LNCaP clone FGC (cell line): ENCODE measurements at regions not wholly inside any gene's neighbourhood (a gene's known extent, or its start where the extent isn't known, plus 50 kb on each side); places are given as distances from the start of the nearest gene placed in this dataset.
A peak's percentile ranks its signal among the peaks of the same experiment; 100 is the strongest.
"Not testable (repeated sequence)": the region's sequence is repeated elsewhere in the genome, so short reads cannot be mapped to it uniquely, and the experiment has no call there.

ENCODE experiments used
- DNase-seq: peaks from one replicate; pipeline ENCODE4 v3.0.0-alpha.2; 2011; ENCODE audit warnings: low read depth
- H3K4me3 ChIP-seq: 2 replicates; pipeline ENCODE4 v1.5.1; 2011; ENCODE audit warnings: mild to moderate bottlenecking, low read depth, low read length, control low read depth
- TF ChIP-seq, protein P1 (sequence below): IDR thresholded peaks from 2 replicates; pipeline ENCODE4 v1.5.1; 2012; ENCODE audit warnings: mild to moderate bottlenecking; ENCODE audit not compliant: control insufficient read depth, insufficient read depth; ENCODE audit errors: extremely low read depth

DNA sequence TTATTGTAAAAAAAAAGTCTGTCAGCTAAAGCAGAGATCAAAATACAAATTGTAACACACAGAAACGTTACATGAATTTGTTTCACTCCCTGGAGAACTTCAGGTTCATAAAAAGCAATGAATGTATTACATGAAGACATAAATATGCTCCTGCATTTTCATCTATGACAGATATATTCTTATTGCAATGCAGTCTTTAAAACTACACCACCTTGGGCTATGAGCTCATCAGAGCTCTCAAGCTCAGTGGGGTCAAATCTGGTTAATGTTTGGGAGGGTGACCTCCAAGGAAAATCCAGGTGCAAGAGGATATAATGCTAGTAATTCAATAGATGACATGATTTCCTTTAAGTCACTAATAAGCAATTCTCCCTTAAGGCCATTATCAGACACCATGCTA is 606.8 kb downstream of the EPHA3 start:
- TF ChIP-seq, protein P1, sequence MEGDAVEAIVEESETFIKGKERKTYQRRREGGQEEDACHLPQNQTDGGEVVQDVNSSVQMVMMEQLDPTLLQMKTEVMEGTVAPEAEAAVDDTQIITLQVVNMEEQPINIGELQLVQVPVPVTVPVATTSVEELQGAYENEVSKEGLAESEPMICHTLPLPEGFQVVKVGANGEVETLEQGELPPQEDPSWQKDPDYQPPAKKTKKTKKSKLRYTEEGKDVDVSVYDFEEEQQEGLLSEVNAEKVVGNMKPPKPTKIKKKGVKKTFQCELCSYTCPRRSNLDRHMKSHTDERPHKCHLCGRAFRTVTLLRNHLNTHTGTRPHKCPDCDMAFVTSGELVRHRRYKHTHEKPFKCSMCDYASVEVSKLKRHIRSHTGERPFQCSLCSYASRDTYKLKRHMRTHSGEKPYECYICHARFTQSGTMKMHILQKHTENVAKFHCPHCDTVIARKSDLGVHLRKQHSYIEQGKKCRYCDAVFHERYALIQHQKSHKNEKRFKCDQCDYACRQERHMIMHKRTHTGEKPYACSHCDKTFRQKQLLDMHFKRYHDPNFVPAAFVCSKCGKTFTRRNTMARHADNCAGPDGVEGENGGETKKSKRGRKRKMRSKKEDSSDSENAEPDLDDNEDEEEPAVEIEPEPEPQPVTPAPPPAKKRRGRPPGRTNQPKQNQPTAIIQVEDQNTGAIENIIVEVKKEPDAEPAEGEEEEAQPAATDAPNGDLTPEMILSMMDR = no peak
- H3K4me3 ChIP-seq = no peak overlapping the region
- no peak for DNase-seq

DNA sequence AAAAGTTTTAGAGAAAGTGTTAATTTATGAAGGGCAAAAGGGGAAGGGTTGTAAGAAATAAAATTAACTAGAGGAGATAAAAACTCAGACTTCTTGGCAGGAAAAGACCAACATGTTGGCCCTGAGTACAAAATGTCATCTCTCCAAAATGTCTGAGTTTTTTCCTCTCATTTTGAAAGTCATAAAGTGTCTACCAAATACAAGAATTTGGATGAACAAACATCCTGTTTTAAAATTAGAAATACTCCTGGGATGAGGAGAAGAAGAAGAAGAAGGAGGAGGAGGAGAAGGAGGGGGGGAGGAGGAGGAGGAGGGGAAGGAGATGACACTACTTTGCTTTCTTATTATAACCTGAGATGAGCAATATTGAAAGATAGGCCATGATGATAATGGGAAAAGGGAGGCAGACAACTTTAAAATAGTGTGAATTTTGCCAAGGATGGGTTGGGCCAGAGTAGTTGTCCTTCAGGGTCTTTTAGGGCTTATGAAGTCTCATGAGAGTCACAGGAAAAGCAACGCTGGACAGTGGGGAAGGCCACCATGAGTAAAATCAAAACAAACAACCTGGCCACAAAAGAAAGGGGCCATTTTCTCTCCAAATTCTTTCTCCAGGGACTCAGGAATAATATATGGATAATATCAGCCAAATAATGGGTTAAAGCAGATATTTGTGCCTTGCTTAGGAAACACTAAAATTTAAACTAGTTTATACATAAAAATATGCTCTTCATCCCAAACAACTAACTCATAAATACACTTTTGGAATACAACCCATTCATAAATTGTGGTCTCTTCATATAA is 632.9 kb downstream of the EPHA3 start:
- TF ChIP-seq, protein P1 = no peak
- H3K4me3 ChIP-seq = no peak overlapping the region
- DNase-seq = no peak

DNA sequence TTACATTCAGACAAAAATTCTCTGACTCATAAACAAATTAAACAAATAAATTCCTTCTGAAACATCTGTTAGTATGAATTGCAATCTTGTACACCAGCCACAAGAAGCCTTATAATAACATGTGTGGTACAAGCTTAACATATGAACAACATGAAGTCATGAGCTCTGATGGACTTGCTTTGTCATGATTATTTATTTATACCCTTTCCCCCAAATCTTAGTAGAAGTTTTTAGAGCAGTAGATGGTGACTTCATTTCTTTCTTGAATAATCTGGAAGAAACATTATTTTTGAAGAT is 633.4 kb downstream of the EPHA3 start:
- TF ChIP-seq, protein P1 = no peak
- H3K4me3 ChIP-seq = no peak overlapping the region
- DNase-seq = no peak

DNA sequence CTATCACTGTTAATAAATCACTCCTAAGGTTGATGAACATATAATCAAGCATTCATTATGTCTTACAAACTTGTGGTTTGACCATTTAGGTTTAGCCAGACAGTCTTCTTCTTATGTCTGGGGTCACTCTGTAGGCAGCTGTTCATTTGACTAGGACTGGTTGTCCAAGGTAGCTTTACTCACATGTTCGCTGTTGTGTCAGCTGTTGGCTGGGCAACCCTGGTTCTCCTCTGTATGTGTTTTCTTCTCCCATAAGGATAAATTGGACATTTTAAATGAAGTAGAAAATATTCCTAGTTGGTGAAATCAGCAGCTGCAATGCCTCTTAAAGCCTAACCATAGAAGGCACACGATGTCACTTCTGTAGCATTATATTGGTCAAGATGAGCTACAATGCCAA is 635.1 kb downstream of the EPHA3 start:
- DNase-seq = no peak
- TF ChIP-seq, protein P1 = no peak
- H3K4me3 ChIP-seq = no peak overlapping the region

DNA sequence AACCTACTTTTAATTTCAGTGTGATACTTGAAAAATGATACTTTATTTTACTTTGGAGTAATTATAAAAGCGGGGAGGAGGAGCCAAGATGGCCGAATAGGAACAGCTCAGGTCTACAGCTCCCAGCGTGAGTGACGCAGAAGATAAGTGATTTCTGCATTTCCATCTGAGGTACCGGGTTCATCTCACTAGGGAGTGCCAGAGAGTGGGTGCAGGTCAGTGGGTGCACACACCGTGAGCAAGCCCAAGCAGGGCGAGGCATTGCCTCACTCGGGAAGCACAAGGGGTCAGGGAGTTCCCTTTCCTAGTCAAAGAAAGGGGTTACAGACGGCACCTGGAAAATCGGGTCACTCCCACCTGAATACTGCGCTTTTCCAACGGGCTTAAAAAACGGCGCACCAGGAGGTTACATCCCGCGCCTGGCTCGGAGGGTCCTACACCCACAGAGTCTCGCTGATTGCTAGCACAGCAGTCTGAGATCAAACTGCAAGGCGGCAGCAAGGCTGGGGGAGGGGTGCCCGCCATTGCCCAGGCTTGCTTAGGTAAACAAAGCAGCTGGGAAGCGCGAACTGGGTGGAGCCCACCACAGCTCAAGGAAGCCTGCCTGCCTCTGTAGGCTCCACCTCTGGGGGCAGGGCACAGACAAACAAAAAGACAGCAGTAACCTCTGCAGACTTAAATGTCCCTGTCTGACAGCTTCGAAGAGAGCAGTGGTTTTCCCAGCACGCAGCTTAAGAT is 640.3 kb downstream of the EPHA3 start:
- DNase-seq = not testable (repeated sequence)
- H3K4me3 ChIP-seq = peak overlapping the region; percentile 31

DNA sequence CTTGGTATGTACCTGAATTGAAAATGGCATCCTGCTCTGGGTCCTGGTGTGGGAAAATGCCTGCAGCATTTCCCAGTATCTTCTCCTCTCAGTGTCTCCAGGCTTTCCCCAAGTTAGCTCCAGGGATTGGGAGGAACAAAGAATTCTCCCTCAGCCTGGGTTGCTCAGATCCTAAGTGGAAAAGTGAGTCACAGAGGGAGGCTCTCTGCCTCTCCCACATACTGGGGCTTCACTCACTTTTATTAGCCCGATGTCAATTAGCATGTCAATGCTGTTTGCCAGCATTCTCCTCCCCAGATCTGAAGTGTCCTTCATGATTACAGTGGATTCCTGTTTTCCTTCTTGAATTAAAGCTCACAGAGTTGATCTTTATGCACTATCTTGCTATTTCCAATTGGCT is 655.0 kb downstream of the EPHA3 start:
- no peak overlapping the region for H3K4me3 ChIP-seq
- TF ChIP-seq, protein P1 = no peak
- no peak for DNase-seq

DNA sequence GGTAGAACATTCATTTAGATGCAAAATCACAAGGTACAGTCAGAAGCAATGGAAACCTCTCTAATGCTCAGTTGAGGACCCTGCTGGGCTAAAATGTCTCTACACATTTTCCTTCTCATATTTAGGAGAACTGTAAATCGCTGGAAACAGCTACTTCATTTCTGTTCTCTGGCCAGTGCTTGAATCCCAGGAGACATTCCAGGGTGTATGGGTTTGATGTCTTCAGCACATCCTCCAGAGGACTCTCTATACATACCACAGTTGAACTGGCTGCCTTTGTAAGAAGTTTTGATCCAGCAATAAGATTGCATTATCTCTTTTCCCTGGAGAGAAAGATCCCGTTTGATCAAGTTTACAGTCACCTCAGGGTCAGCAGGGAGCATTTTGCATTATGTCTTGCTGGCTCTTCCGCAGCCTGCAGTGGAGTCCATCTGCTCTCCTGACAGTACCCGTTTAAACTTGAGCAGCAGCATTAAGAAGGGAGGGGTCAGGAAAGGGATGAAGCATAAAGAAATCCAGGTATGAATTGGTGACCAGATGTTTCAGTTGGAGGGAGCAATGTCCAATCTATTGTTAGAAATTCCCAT is 676.0 kb downstream of the EPHA3 start:
- TF ChIP-seq, protein P1 = no peak
- DNase-seq = no peak
- H3K4me3 ChIP-seq = no peak overlapping the region
